ENCODE measurements at regions not wholly inside any gene's neighbourhood (a gene's known extent, or its start where the extent isn't known, plus 50 kb on each side); places are given as distances from the start of the nearest gene placed in this dataset.

- no peak for TF ChIP-seq SOX6 (IDR thresholded peaks at IDR 0.05)
- TF ChIP-seq SOX6 (CRISPR knock-in tag; IDR thresholded peaks at IDR 0.05) = peak; percentile 74
- TF ChIP-seq, protein P1, sequence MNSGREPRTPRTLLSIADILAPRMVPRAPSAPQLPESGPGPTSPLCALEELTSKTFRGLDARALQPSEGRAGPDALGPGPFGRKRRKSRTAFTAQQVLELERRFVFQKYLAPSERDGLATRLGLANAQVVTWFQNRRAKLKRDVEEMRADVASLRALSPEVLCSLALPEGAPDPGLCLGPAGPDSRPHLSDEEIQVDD (CRISPR knock-in tag; IDR thresholded peaks at IDR 0.05; ENCODE audit: borderline replicate concordance) = 0 out of 2 replicates have a peak, but pooled peaks have one; percentile 19
- TF ChIP-seq ARID4A (CRISPR knock-in tag; IDR thresholded peaks at IDR 0.05; ENCODE audit: borderline replicate concordance) = peak; percentile 93
- no peak for TF ChIP-seq FOXA1 (IDR thresholded peaks at IDR 0.05)
- TF ChIP-seq FOXA1 (CRISPR knock-in tag; IDR thresholded peaks at IDR 0.05) = peak; percentile 29
- TF ChIP-seq BRD4 (CRISPR knock-in tag; IDR thresholded peaks at IDR 0.05) = peak; percentile 52
- TF ChIP-seq MXI1 (IDR thresholded peaks at IDR 0.05; ENCODE audit: borderline replicate concordance, low read depth, low read length) = peak; percentile 43; the same call in 1 of the 3 replicates
- peak; percentile 76 for TF ChIP-seq FOXC1 (CRISPR knock-in tag; IDR thresholded peaks at IDR 0.05; ENCODE audit: borderline replicate concordance)
- TF ChIP-seq SUZ12 (IDR thresholded peaks at IDR 0.05; ENCODE audit: low read depth, low read length) = no peak
- TF ChIP-seq ZNF317 (CRISPR knock-in tag; IDR thresholded peaks at IDR 0.05) = peak; percentile 54; the same call in 1 of the 2 replicates
- no peak; the same call in 1 of the 2 replicates for TF ChIP-seq FOXO1 (CRISPR knock-in tag; IDR thresholded peaks at IDR 0.05)
- TF ChIP-seq ZNF746 (CRISPR knock-in tag; IDR thresholded peaks at IDR 0.05) = peak; percentile 68
- TF ChIP-seq PHB2 (IDR thresholded peaks at IDR 0.05; ENCODE audit: partially characterized antibody) = no peak
- TF ChIP-seq, protein P2, sequence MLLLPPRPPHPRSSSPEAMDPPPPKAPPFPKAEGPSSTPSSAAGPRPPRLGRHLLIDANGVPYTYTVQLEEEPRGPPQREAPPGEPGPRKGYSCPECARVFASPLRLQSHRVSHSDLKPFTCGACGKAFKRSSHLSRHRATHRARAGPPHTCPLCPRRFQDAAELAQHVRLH (CRISPR knock-in tag; IDR thresholded peaks at IDR 0.05; ENCODE audit: borderline replicate concordance, low read depth) = peak; percentile 87; the same call in 1 of the 2 replicates
- TF ChIP-seq USF2 (IDR thresholded peaks at IDR 0.05; ENCODE audit: low read depth, low read length) = no peak
- TF ChIP-seq USF2 (CRISPR knock-in tag; IDR thresholded peaks at IDR 0.05; ENCODE audit: borderline replicate concordance) = peak; percentile 7; the same call in 1 of the 2 replicates
- peak; percentile 79 for TF ChIP-seq ZFP91 (CRISPR knock-in tag; IDR thresholded peaks at IDR 0.05; ENCODE audit: borderline replicate concordance)
- TF ChIP-seq ZNF790 (CRISPR knock-in tag; IDR thresholded peaks at IDR 0.05; ENCODE audit: borderline replicate concordance) = peak; percentile 28; the same call in 1 of the 2 replicates
- peak; percentile 62; the same call in 1 of the 2 replicates for TF ChIP-seq ZNF556 (CRISPR knock-in tag; IDR thresholded peaks at IDR 0.05; ENCODE audit: borderline replicate concordance)
- TF ChIP-seq ZNF143 (CRISPR knock-in tag; IDR thresholded peaks at IDR 0.05) = peak; percentile 44; the same call in 1 of the 2 replicates
Observed at GRCh38 chr20:30376767-30377658, 880.5 kb upstream of the DEFB115 start (continued).
